GM23338 (cell line): ENCODE measurements at regions not wholly inside any gene's neighbourhood (a gene's known extent, or its start where the extent isn't known, plus 50 kb on each side); places are given as distances from the start of the nearest gene placed in this dataset.

Experiments
- ATAC-seq: fragments of 200-7000 bp; cut with Tn5 transposase; 3 replicates; pipeline ENCODE4 v1.9.1; 2020
- DNase-seq: peaks from one replicate; pipeline ENCODE4 v3.0.0-alpha.2; 2015; ENCODE audit warnings: low spot score
- H2AFZ ChIP-seq: fragments of 200-600 bp; sonication (generic); 2 replicates; pipeline ENCODE4 v1.8.0; 2016; ENCODE audit warnings: antibody characterized with exemption, mild to moderate bottlenecking, moderate library complexity
- H3F3A ChIP-seq: fragments of 200-600 bp; sonication (generic); replicated peaks from 2 replicates; pipeline ENCODE4 v1.8.0; 2017; ENCODE audit warnings: antibody characterized with exemption, mixed run types, low read depth
- H3K27ac ChIP-seq: fragments of 200-600 bp; sonication (generic); 2 replicates; pipeline ENCODE4 v1.6.1; 2016; ENCODE audit warnings: low read depth
- H3K27me3 ChIP-seq: fragments of 200-600 bp; sonication (generic); 2 replicates; pipeline ENCODE4 v1.8.0; 2016; ENCODE audit warnings: mild to moderate bottlenecking, mixed run types, moderate library complexity; ENCODE audit not compliant: insufficient read depth
- H3K36me3 ChIP-seq: fragments of 200-600 bp; sonication (generic); 2 replicates; pipeline ENCODE4 v1.8.0; 2016; ENCODE audit warnings: mild to moderate bottlenecking; ENCODE audit not compliant: insufficient read depth
- H3K4me1 ChIP-seq: fragments of 200-600 bp; sonication (generic); 2 replicates; pipeline ENCODE4 v1.8.0; 2016; ENCODE audit warnings: mild to moderate bottlenecking, moderate library complexity; ENCODE audit not compliant: insufficient read depth
- H3K4me2 ChIP-seq: fragments of 200-600 bp; sonication (generic); 2 replicates; pipeline ENCODE4 v1.7.1; 2017; ENCODE audit warnings: mixed run types
- H3K4me3 ChIP-seq: fragments of 200-600 bp; sonication (generic); 2 replicates; pipeline ENCODE4 v1.6.1; 2016; ENCODE audit warnings: mixed run types
- H3K79me2 ChIP-seq: fragments of 200-600 bp; sonication (generic); replicated peaks from 2 replicates; pipeline ENCODE4 v1.8.0; 2017; ENCODE audit warnings: mild to moderate bottlenecking; ENCODE audit not compliant: insufficient read depth
- H3K9me2 ChIP-seq: fragments of 200-600 bp; sonication (generic); 2 replicates; pipeline ENCODE4 v1.8.0; 2017; ENCODE audit not compliant: insufficient read depth
- H4K20me1 ChIP-seq: fragments of 200-600 bp; sonication (generic); replicated peaks from 2 replicates; pipeline ENCODE4 v1.8.0; 2017; ENCODE audit warnings: mild to moderate bottlenecking; ENCODE audit not compliant: insufficient read depth
- H3K27ac Mint-ChIP-seq: 2 replicates; pipeline ENCODE4 v1.8.0; 2020; ENCODE audit warnings: inconsistent platforms, mild to moderate bottlenecking, moderate library complexity, mixed read lengths
- H3K27me3 Mint-ChIP-seq: 3 replicates; pipeline ENCODE4 v1.8.0; 2022; ENCODE audit warnings: low read depth, mild to moderate bottlenecking, moderate library complexity, mixed read lengths, inconsistent platforms; ENCODE audit not compliant: insufficient read depth, poor library complexity
- H3K36me3 Mint-ChIP-seq: 3 replicates; pipeline ENCODE4 v1.8.0; 2021; ENCODE audit warnings: low read depth, mild to moderate bottlenecking, inconsistent platforms, moderate library complexity, mixed read lengths
- H3K4me1 Mint-ChIP-seq: 3 replicates; pipeline ENCODE4 v1.8.0; 2020; ENCODE audit warnings: mild to moderate bottlenecking, inconsistent platforms, mixed read lengths
- H3K4me3 Mint-ChIP-seq: 3 replicates; pipeline ENCODE4 v1.8.0; 2021; ENCODE audit warnings: moderate library complexity, mild to moderate bottlenecking, inconsistent platforms, mixed read lengths
- H3K9me3 Mint-ChIP-seq: 3 replicates; pipeline ENCODE4 v1.8.0; 2020; ENCODE audit warnings: moderate library complexity, mild to moderate bottlenecking, inconsistent platforms, mixed read lengths
- CREB1 ChIP-seq: fragments of 250-450 bp; sonication (Bioruptor Pico); IDR thresholded peaks from 2 replicates; pipeline ENCODE4 v1.5.0; 2020; ENCODE audit warnings: low read depth, mild to moderate bottlenecking, moderate library complexity
- NANOG ChIP-seq: IDR thresholded peaks from 2 replicates; pipeline ENCODE4 v1.6.1; 2016; ENCODE audit warnings: antibody characterized with exemption, borderline replicate concordance
- POLR2AphosphoS5 ChIP-seq: IDR thresholded peaks from 2 replicates; pipeline ENCODE4 v1.6.1; 2016; ENCODE audit warnings: antibody characterized with exemption, low read depth
- TF ChIP-seq, protein P1 (sequence below): fragments of 250-450 bp; sonication (Bioruptor Pico); IDR thresholded peaks from 2 replicates; pipeline ENCODE4 v1.5.0; 2020; ENCODE audit warnings: mild to moderate bottlenecking, moderate library complexity

DNA sequence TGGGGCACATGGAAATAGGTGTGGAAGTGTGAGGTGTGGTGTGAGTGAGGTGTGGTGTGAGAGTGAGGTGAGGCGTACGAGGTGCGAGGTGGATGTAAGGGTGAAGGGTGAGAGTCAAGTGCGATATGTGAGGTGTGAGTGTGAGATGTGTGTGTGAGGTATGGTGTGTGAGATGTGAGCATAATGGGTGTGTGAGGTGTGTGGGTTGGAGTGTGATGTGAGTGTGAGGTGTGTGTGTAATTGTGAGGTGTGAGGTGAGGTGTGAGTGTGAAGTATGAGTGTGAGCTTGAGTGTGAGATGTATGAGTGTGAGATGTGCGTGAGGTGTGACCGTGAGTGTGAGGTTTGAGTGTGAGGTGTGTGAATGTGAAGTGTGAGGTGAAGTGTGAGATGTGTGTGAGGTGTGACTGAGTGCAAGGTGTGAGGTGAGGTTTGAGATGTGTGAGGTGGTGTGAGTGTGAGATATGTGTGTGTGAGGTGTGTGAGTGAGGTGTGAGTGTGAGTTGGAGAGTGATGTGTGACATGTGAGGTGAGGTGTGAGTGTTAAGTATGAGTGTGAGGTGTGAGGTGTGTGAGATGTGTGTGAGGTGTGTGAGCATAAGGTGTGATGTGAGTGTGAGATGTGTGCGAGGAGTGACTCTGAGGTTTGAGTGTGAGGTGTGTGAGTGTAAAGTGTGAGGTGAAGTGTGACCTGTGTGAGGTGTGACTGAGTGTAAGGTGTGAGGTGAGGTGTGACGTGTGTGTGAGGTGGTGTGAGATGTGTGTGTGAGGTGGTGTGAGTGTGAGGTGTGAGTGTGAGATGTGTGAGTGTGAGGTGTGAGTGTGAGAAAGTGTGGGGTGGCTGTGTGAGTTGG, 354.0 kb downstream of the FOXL1 start (continued):
- no peak for TF ChIP-seq NANOG
- no peak for TF ChIP-seq CREB1 (CRISPR knock-in tag)
- TF ChIP-seq, protein P1, sequence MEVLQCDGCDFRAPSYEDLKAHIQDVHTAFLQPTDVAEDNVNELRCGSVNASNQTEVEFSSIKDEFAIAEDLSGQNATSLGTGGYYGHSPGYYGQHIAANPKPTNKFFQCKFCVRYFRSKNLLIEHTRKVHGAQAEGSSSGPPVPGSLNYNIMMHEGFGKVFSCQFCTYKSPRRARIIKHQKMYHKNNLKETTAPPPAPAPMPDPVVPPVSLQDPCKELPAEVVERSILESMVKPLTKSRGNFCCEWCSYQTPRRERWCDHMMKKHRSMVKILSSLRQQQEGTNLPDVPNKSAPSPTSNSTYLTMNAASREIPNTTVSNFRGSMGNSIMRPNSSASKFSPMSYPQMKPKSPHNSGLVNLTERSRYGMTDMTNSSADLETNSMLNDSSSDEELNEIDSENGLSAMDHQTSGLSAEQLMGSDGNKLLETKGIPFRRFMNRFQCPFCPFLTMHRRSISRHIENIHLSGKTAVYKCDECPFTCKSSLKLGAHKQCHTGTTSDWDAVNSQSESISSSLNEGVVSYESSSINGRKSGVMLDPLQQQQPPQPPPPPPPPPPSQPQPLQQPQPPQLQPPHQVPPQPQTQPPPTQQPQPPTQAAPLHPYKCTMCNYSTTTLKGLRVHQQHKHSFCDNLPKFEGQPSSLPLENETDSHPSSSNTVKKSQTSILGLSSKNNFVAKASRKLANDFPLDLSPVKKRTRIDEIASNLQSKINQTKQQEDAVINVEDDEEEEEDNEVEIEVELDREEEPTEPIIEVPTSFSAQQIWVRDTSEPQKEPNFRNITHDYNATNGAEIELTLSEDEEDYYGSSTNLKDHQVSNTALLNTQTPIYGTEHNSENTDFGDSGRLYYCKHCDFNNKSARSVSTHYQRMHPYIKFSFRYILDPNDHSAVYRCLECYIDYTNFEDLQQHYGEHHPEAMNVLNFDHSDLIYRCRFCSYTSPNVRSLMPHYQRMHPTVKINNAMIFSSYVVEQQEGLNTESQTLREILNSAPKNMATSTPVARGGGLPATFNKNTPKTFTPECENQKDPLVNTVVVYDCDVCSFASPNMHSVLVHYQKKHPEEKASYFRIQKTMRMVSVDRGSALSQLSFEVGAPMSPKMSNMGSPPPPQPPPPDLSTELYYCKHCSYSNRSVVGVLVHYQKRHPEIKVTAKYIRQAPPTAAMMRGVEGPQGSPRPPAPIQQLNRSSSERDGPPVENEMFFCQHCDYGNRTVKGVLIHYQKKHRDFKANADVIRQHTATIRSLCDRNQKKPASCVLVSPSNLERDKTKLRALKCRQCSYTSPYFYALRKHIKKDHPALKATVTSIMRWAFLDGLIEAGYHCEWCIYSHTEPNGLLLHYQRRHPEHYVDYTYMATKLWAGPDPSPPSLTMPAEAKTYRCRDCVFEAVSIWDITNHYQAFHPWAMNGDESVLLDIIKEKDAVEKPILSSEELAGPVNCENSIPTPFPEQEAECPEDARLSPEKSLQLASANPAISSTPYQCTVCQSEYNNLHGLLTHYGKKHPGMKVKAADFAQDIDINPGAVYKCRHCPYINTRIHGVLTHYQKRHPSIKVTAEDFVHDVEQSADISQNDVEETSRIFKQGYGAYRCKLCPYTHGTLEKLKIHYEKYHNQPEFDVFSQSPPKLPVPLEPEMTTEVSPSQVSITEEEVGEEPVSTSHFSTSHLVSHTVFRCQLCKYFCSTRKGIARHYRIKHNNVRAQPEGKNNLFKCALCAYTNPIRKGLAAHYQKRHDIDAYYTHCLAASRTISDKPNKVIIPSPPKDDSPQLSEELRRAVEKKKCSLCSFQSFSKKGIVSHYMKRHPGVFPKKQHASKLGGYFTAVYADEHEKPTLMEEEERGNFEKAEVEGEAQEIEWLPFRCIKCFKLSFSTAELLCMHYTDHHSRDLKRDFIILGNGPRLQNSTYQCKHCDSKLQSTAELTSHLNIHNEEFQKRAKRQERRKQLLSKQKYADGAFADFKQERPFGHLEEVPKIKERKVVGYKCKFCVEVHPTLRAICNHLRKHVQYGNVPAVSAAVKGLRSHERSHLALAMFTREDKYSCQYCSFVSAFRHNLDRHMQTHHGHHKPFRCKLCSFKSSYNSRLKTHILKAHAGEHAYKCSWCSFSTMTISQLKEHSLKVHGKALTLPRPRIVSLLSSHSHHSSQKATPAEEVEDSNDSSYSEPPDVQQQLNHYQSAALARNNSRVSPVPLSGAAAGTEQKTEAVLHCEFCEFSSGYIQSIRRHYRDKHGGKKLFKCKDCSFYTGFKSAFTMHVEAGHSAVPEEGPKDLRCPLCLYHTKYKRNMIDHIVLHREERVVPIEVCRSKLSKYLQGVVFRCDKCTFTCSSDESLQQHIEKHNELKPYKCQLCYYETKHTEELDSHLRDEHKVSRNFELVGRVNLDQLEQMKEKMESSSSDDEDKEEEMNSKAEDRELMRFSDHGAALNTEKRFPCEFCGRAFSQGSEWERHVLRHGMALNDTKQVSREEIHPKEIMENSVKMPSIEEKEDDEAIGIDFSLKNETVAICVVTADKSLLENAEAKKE (CRISPR knock-in tag): no peak
- no peak for TF ChIP-seq POLR2AphosphoS5

DNA sequence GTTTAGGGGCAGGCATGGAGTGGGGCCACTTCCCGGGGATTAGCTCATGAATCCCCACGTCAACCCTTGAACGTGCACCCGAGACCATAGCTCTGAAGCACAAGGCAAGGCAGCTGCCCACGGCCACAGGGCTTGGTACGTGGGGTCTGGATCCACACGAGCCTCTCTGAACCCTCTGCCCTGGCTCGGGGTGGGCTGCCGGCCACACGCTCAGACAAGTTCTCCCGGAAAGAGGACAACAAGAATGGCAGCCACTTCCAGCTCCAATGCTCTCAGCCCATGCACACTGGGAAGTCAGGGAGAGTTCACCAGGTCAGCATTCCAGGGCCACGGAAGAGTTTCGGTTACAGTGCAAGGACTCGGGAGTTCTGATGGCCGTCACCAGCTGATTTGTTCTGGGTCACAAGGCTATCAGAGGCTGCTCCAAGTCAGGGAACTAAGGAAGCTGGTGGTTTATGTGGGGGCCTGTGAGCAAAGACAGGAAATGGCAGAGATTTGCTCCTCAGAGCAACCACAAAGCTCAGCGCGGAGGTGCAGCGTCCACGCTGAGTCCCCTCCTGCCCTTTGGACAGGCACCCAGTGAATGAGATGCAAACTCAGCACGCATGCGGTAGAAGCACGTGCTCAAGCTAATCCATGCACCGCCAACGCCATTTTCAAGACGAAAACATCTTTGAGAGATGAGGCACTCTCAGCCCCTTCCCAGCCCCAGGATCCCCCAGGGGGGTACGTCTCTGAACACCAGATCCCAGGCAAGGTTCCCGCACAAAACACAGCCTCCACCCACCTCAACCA, 356.4 kb downstream of the FOXL1 start:
- Histone ChIP-seq H3K4me1 (peaks cover 7% of the 10 kb centered on the region), H3K9me2 (no peaks in the 10 kb centered on the region), H3K4me2 (no peak overlapping the region), H3F3A (no peaks in the 10 kb centered on the region), H3K27me3 (no peaks in the 10 kb centered on the region), H2AFZ (peak overlapping the region; percentile 38; the same call in 1 of the 2 replicates), H3K4me3 (no peak overlapping the region), H3K27ac (no peak overlapping the region), H3K79me2 (no peaks in the 10 kb centered on the region), H3K36me3 (no peaks in the 10 kb centered on the region), H4K20me1 (no peaks in the 10 kb centered on the region)
- Mint-ChIP-seq H3K27ac (0 out of 2 replicates have a peak overlapping the region, but pooled peaks have one; percentile 51), H3K27me3 (peaks cover 6% of the 10 kb centered on the region), H3K4me1 (no peaks in the 10 kb centered on the region), H3K4me3 (no peak overlapping the region), H3K9me3 (peaks cover 7% of the 10 kb centered on the region), H3K36me3 (no peaks in the 10 kb centered on the region; the same call in 2 of the 3 replicates)
- ATAC-seq: no peak
- DNase-seq: no peak
- no peak for TF ChIP-seq CREB1 (CRISPR knock-in tag)
- TF ChIP-seq, protein P1 (CRISPR knock-in tag): no peak
- TF ChIP-seq POLR2AphosphoS5: no peak
